H1 (cell line): ENCODE measurements at regions not wholly inside any gene's neighbourhood (a gene's known extent, or its start where the extent isn't known, plus 50 kb on each side); places are given as distances from the start of the nearest gene placed in this dataset.

ENCODE experiments used
- CTCF ChIA-PET: fragments of 300-600 bp; sonication (Branson Sonifier 250); formaldehyde crosslinking; loops from one replicate; lab custom pipeline; 2021; ENCODE audit not compliant: partially characterized antibody; lab: Charles Lee
- POLR2A ChIA-PET: fragments of 300-600 bp; sonication (Branson Sonifier 250); formaldehyde crosslinking; loops from one replicate; lab custom pipeline; 2021; ENCODE audit warnings: inconsistent platforms; ENCODE audit not compliant: partially characterized antibody; lab: Charles Lee
- DNase-seq, 2 experiments: peaks; one replicate each; pipeline versions ENCODE4 v3.0.0 to v3.0.0-alpha.2; 2010 to 2022; ENCODE audit warnings: low spot score in 2 of 2, low read depth in 1 of 2, mixed read lengths in 1 of 2
- FAIRE-seq: peaks from 2 replicates; lab custom pipeline; 2011; peaks lifted over from hg19 to GRCh38; lab: Jason Lieb, UNC
- H2AFZ ChIP-seq: 2 replicates; pipeline ENCODE4 v1.8.1; 2012; ENCODE audit warnings: low read length, inconsistent platforms
- H2AK5ac ChIP-seq: 2 replicates; pipeline ENCODE4 v1.6.1; 2013; ENCODE audit warnings: low read depth, low read length
- H2BK120ac ChIP-seq: replicated peaks from 2 replicates; pipeline ENCODE3; 2013; ENCODE audit warnings: low read depth, low read length, inconsistent platforms
- H2BK12ac ChIP-seq: 2 replicates; pipeline ENCODE4 v1.6.1; 2013; ENCODE audit warnings: low read depth, low read length
- H2BK15ac ChIP-seq: 2 replicates; pipeline ENCODE4 v1.6.1; 2013; ENCODE audit warnings: low read length
- H2BK20ac ChIP-seq: 2 replicates; pipeline ENCODE4 v1.6.1; 2013; ENCODE audit warnings: low read length
- H2BK5ac ChIP-seq: 2 replicates; pipeline ENCODE4 v1.6.1; 2013; ENCODE audit warnings: low read depth, low read length
- H3K14ac ChIP-seq: 2 replicates; pipeline ENCODE4 v1.6.1; 2013; ENCODE audit warnings: inconsistent platforms; ENCODE audit not compliant: insufficient read length
- H3K18ac ChIP-seq: 2 replicates; pipeline ENCODE4 v1.6.1; 2013; ENCODE audit warnings: low read length; ENCODE audit errors: extremely low read depth
- H3K23ac ChIP-seq: 2 replicates; pipeline ENCODE4 v1.6.1; 2013; ENCODE audit warnings: inconsistent platforms; ENCODE audit not compliant: insufficient read length
- H3K23me2 ChIP-seq: 2 replicates; pipeline ENCODE4 v1.6.1; 2013; ENCODE audit warnings: low read depth, low read length
- H3K27ac ChIP-seq: 2 replicates; pipeline ENCODE4 v1.6.1; 2011; ENCODE audit warnings: low read depth, low read length, inconsistent platforms
- H3K27me3 ChIP-seq, 4 experiments: replicated peaks in 1 of 4; 1 replicate in 1 of 4; 2 replicates in 3 of 4; pipeline versions ENCODE4 v1.6.1 to v1.8.1; 2011 to 2013; ENCODE audit warnings: low read length in 3 of 4, mild to moderate bottlenecking in 3 of 4, inconsistent platforms in 2 of 4, mixed read lengths in 2 of 4, moderate library complexity in 1 of 4; ENCODE audit not compliant: control insufficient read depth in 3 of 4, insufficient read depth in 3 of 4; ENCODE audit errors: extremely low read depth in 1 of 4
- H3K36me3 ChIP-seq, 4 experiments: 2 replicates each; pipeline versions ENCODE4 v1.6.1 to v1.8.1; 2011 to 2013; ENCODE audit warnings: mild to moderate bottlenecking in 4 of 4, low read length in 3 of 4, moderate library complexity in 2 of 4, control low read depth in 1 of 4, inconsistent platforms in 1 of 4; ENCODE audit not compliant: insufficient read depth in 4 of 4, control insufficient read depth in 2 of 4
- H3K4ac ChIP-seq: replicated peaks from 2 replicates; pipeline ENCODE3; 2013; ENCODE audit warnings: low read length, low read depth, mixed read lengths, inconsistent platforms; ENCODE audit not compliant: insufficient read length
- H3K4me1 ChIP-seq, 4 experiments: replicated peaks in 1 of 4; 1 replicate in 1 of 4; 2 replicates in 3 of 4; pipeline versions ENCODE4 v1.6.1 to v1.8.1; 2011 to 2013; ENCODE audit warnings: low read length in 3 of 4, inconsistent platforms in 2 of 4, mixed read lengths in 1 of 4; ENCODE audit not compliant: insufficient read depth in 4 of 4, control insufficient read depth in 3 of 4
- H3K4me2 ChIP-seq, 2 experiments: 2 replicates each; pipeline versions ENCODE4 v1.6.1 to v1.8.1; 2011 to 2013; ENCODE audit warnings: low read depth in 2 of 2, low read length in 2 of 2, control low read depth in 1 of 2, inconsistent platforms in 1 of 2, mild to moderate bottlenecking in 1 of 2; ENCODE audit not compliant: insufficient read depth in 1 of 2
- H3K4me3 ChIP-seq, 4 experiments: fragments of 200-600, 300-600 bp in 1 of 4; sonication (generic), shearing (Covaris generic), sonication (Bioruptor Twin) in 1 of 4; 2 replicates each; pipeline versions ENCODE4 v1.5.1 to v1.8.1; 2011 to 2016; ENCODE audit warnings: low read length in 4 of 4, low read depth in 3 of 4, control low read depth in 2 of 4, inconsistent platforms in 2 of 4, mild to moderate bottlenecking in 2 of 4, mixed read lengths in 1 of 4, moderate library complexity in 1 of 4; ENCODE audit not compliant: insufficient read depth in 2 of 4; ENCODE audit errors: extremely low read depth in 1 of 4
- H3K56ac ChIP-seq: replicated peaks from 2 replicates; pipeline ENCODE3; 2013; ENCODE audit warnings: low read depth, mild to moderate bottlenecking, mixed read lengths, low read length, inconsistent platforms; ENCODE audit not compliant: insufficient read length
- H3K79me1 ChIP-seq: 2 replicates; pipeline ENCODE4 v1.6.1; 2013; ENCODE audit warnings: low read depth, low read length, control low read depth
- H3K79me2 ChIP-seq, 2 experiments: 2 replicates each; pipeline versions ENCODE4 v1.6.1 to v1.8.1; 2012 to 2013; ENCODE audit warnings: low read length in 2 of 2, mild to moderate bottlenecking in 2 of 2, inconsistent platforms in 1 of 2; ENCODE audit not compliant: insufficient read depth in 2 of 2, control insufficient read depth in 1 of 2
- H3K9ac ChIP-seq, 4 experiments: replicated peaks in 1 of 4; 1 replicate in 1 of 4; 2 replicates in 3 of 4; pipeline versions ENCODE4 v1.6.1 to v1.8.1; 2011 to 2013; ENCODE audit warnings: low read depth in 3 of 4, low read length in 3 of 4, control low read depth in 2 of 4, mild to moderate bottlenecking in 2 of 4, moderate library complexity in 2 of 4, inconsistent platforms in 1 of 4; ENCODE audit errors: extremely low read depth in 1 of 4
- H3K9me3 ChIP-seq, 2 experiments: 2 replicates each; pipeline versions ENCODE4 v1.6.1 to v1.8.1; 2012 to 2013; ENCODE audit warnings: mild to moderate bottlenecking in 2 of 2, moderate library complexity in 2 of 2, control low read depth in 1 of 2, inconsistent platforms in 1 of 2, low read depth in 1 of 2, low read length in 1 of 2, mixed read lengths in 1 of 2; ENCODE audit not compliant: insufficient read depth in 2 of 2
- H4K20me1 ChIP-seq, 2 experiments: replicated peaks in 1 of 2; 2 replicates each; pipeline versions ENCODE3 to v1.8.1; 2011 to 2013; ENCODE audit warnings: inconsistent platforms in 2 of 2, low read length in 2 of 2, mild to moderate bottlenecking in 1 of 2; ENCODE audit not compliant: insufficient read depth in 2 of 2, control insufficient read depth in 1 of 2
- H4K5ac ChIP-seq: 2 replicates; pipeline ENCODE4 v1.6.1; 2013; ENCODE audit warnings: low read length, low read depth, mixed read lengths, inconsistent platforms; ENCODE audit not compliant: insufficient read length
- H4K8ac ChIP-seq: 2 replicates; pipeline ENCODE4 v1.8.0; 2013; ENCODE audit warnings: mild to moderate bottlenecking, moderate library complexity, low read length, inconsistent platforms; ENCODE audit not compliant: insufficient read depth; ENCODE audit errors: extremely low read depth
- H4K91ac ChIP-seq: replicated peaks from 2 replicates; pipeline ENCODE3; 2013; ENCODE audit warnings: low read length, mixed read lengths, inconsistent platforms; ENCODE audit not compliant: insufficient read length
- ASH2L ChIP-seq: fragments of 200-600, 300-600 bp; sonication (generic); IDR thresholded peaks from one replicate; pipeline ENCODE4 v1.7.1; 2017; ENCODE audit warnings: low read length
- EP300 ChIP-seq, 2 experiments: IDR thresholded peaks; 1 replicate in 1 of 2; 2 replicates in 1 of 2; pipeline ENCODE4 v1.6.1; 2011 to 2012; ENCODE audit warnings: low read depth in 2 of 2, low read length in 2 of 2, mild to moderate bottlenecking in 2 of 2, borderline replicate concordance in 1 of 2, inconsistent platforms in 1 of 2, moderate library complexity in 1 of 2
- JUN ChIP-seq: IDR thresholded peaks from 2 replicates; pipeline ENCODE4 v1.6.1; 2011; ENCODE audit warnings: low read depth, mild to moderate bottlenecking, improper control_type of control experiment, low read length
- WGBS, 2 experiments: shearing (Covaris generic) in 1 of 2; methylation state at CpG; one replicate each; pipeline versions ENCODE4 v1.1.6 to v1.1.7; 2013 to 2015; ENCODE audit warnings: low lambda C conversion rate in 2 of 2, mixed read lengths in 2 of 2, inconsistent platforms in 1 of 2, low coverage in 1 of 2, missing lambda C conversion rate in 1 of 2; ENCODE audit not compliant: insufficient replicate concordance in 2 of 2, insufficient coverage in 1 of 2, insufficient read length in 1 of 2; ENCODE audit errors: extremely low coverage in 1 of 2, missing lambda C conversion rate in 1 of 2; 5-methylcytosine and 5-hydroxymethylcytosine counted together

DNA sequence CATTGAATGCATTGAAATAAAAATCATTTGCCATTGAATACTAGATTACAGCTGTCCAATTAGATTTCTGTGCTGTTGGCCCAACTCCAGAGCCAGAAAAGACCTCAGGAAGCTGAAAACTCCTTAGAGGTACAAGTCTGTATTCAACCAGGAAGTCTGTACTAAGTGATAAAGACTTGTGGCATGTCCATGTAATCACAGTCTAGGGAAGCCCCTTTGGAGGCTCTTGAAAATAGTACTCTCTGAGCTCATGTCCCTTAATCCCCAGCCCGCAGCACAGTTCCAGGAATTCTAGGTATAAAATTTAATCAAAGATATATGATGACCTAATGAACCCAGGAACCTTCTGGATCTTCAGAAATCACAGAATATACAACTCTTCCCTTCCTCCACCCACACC is 279.4 kb downstream of the RSL24D1 start:
- no peaks in the 10 kb centered on the region for H3K79me2 ChIP-seq
- no peak overlapping the region for H2BK15ac ChIP-seq
- H3K9me3 ChIP-seq = peaks cover 13 to 29% of the 10 kb centered on the region in 2 experiments
- H3K27me3 ChIP-seq = no peaks in the 10 kb centered on the region
- H3K23me2 ChIP-seq = no peaks in the 10 kb centered on the region
- H3K4me2 ChIP-seq = no peak overlapping the region
- no peaks in the 10 kb centered on the region for H3K4me1 ChIP-seq
- no peak overlapping the region for H3K4me3 ChIP-seq
- 58% methylated on average over 1 of the region's 1 CpG; no CpG with 5 or more reads in 1 of the 2 experiments for WGBS, 2 experiments
- H3K14ac ChIP-seq = no peak overlapping the region
- no peak overlapping the region for H3K27ac ChIP-seq
- no peak overlapping the region for H4K8ac ChIP-seq
- no peak overlapping the region for H3K4ac ChIP-seq
- H3K23ac ChIP-seq = no peak overlapping the region
- H4K91ac ChIP-seq = no peak overlapping the region
- H2BK20ac ChIP-seq = no peak overlapping the region
- no peak overlapping the region for H2AK5ac ChIP-seq
- FAIRE-seq = no peak
- POLR2A ChIA-PET = no interaction called here
- H3K79me1 ChIP-seq = no peaks in the 10 kb centered on the region
- no peaks in the 10 kb centered on the region for H4K20me1 ChIP-seq
- CTCF ChIA-PET = no interaction called here
- H4K5ac ChIP-seq = no peak overlapping the region
- no peak overlapping the region for H2BK5ac ChIP-seq
- H3K9ac ChIP-seq = no peak overlapping the region
- no peak overlapping the region for H2AFZ ChIP-seq
- no peak for DNase-seq
- no peak overlapping the region for H2BK12ac ChIP-seq
- H3K18ac ChIP-seq = no peak overlapping the region
- H3K36me3 ChIP-seq = no peaks in the 10 kb centered on the region
- H3K56ac ChIP-seq = no peak overlapping the region
- H2BK120ac ChIP-seq = no peak overlapping the region
- no peak for TF ChIP-seq JUN
- no peak for TF ChIP-seq ASH2L
- no peak for TF ChIP-seq EP300 (IDR thresholded peaks at IDR 0.05; ENCODE audit: borderline replicate concordance in 1 of 2, low read depth in 2 of 2, low read length in 2 of 2)
